ENCODE measurements at regions not wholly inside any gene's neighbourhood (a gene's known extent, or its start where the extent isn't known, plus 50 kb on each side); places are given as distances from the start of the nearest gene placed in this dataset.

DNA sequence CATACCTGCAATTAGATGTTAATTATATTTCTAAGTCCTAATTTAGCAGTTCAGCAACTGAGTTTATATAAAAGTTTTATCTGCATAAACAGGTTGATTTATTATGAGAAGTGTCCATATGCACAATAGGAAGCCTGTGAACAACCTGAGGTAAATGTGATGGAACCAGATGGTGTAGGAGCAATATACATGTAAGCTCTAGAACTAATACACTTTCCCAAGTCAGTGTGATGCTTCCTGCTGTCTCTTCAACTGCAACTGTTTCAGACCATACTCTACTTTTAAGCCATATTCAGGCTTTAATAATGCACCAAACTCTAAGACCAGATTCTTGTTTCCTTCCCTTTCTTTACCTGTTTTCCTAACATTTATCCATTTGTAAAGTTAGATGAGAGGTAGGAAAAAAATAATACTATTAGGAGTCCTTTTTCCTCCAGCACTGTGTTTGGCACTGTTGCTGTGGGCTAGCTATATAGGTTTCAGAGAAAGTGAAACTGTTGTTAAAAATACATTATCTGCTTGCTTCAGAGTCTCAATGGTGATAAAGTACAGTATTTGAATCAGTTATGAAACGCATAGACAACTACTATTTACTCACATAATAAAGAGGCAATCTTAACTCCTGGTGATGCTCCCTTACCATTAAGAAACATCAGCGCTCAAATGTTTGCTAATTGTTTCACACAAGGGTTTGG is 1009.3 kb downstream of the GRIK2 start:
- no peak for DNase-seq (ENCODE audit: low read depth)

DNA sequence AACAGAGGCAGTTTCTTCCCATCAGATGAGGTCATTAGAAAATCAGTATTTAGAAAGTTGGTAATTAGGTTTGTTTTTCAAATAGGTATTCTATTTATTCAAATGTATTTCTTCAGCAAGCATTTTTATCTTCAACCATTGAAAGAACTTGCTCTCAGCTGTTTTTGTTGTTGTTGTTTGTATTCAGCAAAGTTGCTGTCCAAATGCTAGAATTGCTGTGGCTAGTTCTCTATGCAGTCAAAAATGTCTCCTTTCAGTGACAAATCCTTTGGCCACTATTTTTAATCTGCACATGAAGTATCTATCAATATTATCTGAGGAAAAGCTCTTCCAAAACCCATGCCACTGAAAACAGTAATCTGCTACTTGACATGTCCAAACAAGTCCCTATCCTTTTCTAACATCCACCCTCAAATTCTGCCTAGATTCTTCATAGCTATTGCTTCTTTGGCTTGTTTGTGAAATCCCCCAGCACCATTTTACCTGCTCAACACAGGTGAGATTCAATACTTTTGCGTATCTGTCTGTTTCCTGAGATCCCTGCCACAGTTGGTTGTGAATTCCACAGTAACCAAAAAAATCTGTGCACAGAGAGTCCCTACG is 1005.4 kb downstream of the GRIK2 start:
- no peak for DNase-seq (ENCODE audit: low read depth)

DNA sequence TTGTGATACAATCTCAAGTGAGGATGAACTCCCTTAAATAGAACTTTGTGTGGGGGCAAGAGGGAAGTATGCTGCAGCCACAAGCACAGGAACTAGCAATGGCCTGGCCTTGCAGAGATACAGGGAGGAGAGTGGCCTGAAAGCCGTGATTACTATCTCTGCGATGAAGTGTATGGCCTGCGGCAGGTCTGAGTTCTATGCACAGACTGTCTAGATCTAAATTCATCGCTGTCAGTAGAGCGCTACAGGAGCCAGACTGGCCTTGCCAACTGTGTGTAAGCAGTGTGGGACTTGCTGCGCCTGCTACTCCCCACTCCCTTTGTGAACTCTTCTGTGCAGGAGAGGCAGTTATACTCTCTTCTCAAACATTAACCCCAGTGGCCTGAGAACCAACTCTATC is 997.0 kb downstream of the GRIK2 start:
- no peak for DNase-seq (ENCODE audit: low read depth)

DNA sequence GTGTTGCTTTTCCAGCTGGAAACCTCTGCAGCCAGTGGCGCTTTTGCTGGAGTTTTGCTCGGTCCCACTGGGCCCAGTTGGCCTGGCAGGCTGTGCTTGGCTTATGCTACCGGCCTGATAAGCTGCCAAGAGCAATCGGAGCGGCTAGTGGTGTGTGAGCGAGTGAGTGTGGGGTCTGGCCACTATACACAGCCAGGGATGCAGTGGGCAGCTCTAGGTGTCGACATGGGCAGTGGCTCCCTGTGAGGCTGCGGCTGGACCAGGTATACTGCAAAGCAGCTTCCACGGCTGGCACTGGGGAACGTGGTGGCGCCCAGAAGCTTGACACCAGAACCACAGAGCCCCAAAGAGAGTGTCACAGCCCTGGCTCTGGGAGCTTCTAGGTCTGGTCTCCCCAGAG is 996.5 kb downstream of the GRIK2 start:
- no peak for DNase-seq (ENCODE audit: low read depth)

DNA sequence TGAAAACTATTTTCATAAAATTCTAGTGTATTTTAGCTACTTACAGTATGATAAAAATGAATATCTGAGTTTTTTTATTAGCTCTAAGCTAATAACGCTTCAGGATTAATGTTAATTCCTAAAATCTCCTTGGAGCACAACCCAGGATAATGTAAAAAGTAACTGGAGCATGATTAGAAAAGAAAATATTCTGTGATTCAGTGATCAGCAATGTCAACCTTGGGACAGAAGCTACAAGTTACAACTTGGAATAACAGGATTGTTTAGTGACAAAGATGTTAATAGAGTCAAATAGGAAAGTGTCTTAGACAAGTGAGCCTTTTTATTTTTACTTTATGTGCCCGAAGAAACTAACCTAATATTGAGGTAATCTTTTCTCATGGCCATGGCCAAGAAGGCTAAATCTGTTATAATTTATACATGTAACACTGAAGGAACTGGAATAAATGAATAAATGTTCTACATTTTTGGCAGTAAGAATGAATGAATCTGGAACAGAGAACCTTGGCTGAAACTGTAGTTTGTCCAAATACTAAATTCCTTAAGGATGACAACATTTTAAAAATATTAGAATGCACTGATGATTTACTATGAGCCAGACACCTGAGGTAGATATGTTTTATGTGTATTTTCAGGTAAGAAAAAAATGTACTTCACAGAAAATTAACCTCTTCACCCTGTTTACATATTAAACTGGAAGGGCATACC is 994.0 kb downstream of the GRIK2 start:
- DNase-seq (ENCODE audit: low read depth) = no peak

DNA sequence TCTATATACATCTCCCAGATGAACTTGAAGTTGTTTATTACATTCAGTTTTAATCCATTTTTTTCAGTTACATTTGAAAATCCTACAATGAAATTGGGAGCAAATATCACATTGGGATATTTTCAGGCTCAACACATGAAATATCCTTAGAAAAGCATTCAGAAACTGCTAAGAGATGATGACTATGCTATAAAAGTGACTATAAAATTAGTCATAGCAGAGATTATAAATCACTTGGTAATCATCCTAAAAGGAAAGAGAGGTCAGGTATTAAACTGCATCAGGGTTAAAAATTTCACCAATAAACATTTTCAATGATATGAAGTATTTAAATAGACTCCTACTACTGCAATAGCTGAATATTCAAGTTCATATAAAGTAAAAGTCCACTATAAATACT is 987.7 kb downstream of the GRIK2 start:
- DNase-seq (ENCODE audit: low read depth) = no peak

DNA sequence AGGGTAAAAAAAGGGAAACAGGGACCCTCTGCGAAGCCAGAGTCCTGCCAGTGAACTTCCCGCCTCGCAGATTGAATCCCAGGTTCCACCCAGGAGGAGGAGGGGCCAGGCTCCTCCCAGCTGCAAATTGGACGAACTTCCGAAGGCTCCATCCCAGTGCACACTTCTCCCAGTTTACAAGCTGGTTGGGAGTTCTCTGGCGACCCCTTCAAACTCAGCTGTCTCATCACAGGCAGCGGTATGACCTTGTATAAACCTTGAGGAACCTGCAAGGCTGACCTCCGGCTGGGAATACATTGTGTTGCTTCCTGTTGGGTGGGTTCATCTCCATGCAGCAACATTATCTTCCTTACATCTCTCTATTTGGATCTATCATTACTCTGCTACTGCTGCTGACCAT is 962.7 kb downstream of the GRIK2 start:
- DNase-seq (ENCODE audit: low read depth) = no peak

DNA sequence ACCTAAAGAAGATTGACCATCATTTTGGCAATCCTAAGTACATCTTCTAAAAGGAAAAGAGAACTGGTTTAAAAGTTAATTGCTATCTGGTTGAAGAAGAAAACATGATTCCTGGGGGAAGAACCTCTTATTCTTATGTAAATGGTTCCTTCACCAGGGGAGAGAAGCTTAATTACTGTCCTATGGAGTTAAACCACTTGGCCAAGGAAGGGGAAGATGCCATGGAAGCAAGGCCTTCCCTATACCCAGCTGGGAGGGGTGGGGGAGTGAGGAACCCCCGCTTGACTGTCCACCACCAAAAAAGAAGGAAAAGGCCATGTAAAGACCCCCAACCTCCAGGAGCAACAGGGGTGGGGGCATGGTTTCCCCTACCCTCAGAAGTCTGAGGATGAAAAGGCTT is 962.1 kb downstream of the GRIK2 start:
- DNase-seq (ENCODE audit: low read depth) = no peak

DNA sequence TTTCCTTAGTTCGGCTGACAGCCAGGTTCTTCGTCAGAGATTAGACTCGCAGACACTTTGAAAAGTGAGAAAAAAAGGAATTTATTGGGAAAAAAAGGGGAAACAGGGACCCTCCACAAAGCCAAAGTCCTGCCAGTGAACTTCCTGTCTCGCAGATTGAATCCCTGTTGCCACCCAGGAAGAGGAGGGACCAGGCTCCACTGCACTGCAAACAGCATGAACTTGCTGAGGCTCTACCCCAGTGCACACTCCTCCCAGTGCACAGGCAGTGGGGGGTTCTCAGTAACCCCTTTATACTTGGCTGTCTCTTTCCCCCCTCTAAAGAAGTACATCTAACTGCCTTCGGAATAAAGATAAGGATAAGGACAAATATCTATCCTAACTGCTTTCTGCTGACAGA is 959.0 kb downstream of the GRIK2 start:
- DNase-seq (ENCODE audit: low read depth) = no peak

DNA sequence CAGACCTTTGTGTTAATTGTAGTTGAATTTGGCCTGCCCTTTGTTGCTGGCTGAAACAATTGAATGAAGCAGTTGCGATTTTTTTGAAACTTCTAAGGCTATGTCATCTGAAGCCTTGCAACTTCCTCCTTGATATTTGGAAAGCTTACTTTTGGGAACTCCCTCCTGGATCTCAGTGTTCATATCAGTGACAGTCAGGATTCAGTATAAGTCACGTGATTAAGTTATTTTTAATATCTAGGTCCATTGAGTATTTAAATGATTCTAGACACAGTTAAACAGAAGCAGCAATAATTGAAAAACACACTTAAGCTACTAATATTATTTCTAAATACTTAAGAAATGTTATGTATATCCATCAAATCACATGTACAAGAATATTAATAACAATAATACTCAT is 951.3 kb downstream of the GRIK2 start:
- DNase-seq (ENCODE audit: low read depth) = no peak

DNA sequence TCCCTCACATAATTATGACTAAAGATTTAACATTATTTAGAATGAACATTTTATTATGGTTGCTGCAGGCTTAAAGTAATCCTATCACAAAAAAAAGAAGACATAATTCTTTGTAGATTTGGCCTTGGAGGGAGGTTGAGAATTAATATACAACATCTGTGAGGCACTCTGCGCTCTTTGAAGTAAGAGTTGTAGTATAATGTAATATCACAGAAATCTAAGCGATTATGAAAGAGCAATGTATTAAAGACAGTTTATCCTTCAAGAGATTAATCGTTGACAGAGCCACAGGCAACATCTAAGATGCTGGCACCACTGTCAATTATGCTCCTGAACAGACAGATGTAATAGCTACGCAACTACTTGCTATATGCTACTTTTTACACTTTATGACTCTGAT is 946.8 kb downstream of the GRIK2 start:
- no peak for DNase-seq (ENCODE audit: low read depth)

DNA sequence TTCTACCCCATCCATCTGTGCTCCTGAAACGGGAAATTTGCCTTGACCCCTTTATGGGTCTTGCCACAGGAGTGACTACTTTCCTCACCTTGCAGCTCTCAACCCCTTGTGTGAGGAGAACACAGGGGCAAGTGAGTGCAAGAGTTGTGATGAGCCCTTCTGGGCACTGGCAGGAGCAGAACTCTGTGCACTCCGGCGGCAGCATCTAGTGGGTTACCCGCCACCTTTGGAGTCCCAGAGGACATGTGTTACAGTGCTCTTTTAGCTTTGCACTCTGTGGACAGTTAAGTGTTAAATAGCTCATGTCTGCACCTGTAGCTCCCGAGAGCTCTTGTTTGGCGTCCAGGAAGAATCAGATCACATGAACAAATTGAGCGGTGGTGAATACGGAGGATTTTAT is 940.2 kb downstream of the GRIK2 start:
- DNase-seq (ENCODE audit: low read depth) = no peak

DNA sequence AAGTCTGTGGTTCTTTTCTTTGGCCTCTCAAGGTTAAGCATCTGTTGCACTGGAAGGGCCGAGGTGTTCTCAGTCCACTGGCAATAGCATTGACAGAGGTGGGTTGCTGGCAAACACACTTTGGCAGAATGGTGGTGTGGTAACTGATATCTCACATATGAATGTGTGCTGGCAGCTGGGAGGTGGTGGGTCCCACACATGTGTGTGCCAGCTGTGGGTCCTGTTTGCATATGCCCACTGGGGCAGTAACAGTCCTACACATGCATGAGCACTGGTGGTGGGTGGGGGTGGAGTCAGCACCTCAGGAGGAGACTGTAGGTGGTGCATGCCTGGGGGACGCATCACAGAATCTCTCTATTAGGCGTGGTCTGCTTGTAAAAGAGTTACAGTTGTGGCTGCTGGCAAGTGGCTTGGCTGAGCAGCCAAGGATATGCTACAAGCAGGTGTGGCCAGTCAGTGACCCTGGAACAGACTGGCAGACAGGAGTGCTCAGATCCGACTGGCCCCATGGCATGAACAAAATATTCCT is 934.3 kb downstream of the GRIK2 start:
- DNase-seq (ENCODE audit: low read depth) = no peak

DNA sequence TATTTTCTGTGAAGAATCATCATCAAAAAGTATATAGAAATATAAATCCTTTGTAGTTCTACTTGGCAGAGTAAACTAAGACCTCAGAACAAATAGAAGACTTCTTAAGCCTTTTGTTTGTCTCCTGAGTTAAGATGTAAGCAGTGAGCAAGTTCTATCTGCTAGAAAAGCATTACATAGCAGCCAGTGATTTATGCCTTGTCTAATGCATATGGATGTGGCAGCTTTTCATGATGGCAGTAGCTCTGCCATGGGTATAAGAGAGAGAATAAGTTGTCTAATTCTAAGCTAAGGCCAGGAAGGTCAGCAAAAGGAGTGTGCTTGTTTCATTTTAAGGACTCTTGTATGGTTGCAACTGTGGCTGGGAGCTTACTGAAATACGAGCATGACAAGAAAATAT is 920.2 kb downstream of the GRIK2 start:
- no peak for DNase-seq (ENCODE audit: low read depth)

DNA sequence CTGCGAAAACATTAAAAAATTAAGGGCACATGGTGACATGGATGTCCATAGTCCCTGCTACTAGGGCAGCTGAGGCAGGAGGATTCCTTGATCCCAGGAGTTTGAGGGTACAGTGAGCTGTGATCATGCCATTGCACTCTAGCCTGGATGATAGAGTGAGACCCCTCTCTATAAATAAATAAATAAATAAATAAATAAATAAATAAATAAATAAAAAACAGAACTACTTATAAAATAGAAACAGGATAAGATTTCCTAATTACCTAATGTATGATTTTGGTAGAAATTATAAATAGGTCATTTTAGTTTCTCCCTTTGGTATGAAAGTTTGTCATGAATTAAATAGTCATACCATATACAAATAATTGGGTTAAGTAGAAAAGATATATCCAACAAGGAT is 916.2 kb downstream of the GRIK2 start:
- no peak for DNase-seq (ENCODE audit: low read depth)

DNA sequence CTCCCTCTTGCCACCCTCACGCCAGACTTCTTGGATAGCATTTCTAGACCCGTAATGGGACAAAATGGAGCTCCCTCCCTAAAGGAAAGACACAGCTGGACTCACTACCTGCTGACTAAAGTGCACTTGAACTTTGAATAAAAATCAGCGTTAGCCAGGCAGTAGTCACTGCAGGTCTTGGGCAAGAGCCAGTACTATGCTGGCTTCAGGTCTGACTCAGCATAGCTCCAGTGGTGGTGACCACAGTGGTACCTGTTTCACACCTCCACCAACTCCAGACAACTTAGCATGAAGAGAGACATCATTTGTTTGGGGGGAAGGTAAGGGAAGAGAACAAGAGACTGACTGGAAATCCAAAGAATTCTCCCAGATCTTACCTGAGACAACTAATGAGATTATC is 906.8 kb downstream of the GRIK2 start:
- no peak for DNase-seq (ENCODE audit: low read depth)

DNA sequence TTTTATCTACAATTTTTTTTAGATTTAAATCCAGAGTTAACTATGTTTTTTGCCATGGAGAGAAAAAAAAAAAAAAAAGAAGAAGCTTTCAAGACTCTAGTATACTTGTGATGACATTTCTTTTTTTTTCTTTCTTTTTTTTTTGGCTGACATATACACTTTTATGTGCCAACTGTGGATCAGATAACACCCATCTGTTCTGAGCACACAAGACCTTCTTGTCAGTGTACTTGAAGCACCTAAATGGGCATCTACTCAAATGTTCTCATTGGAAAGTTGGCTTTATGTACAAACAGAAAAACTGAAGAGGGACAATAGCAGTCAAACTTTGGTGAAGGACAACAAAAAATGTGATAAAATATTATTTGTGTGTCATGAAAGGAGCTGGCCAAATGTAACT is 904.5 kb downstream of the GRIK2 start:
- DNase-seq (ENCODE audit: low read depth) = no peak

All from activated T-cell treated with anti-CD3 and anti-CD28 coated beads for 24 hours (primary cell).